NCI-H2107 treated with DMSO at 0.1 percent for 48 hours (cell line): ENCODE measurements at regions not wholly inside any gene's neighbourhood (a gene's known extent, or its start where the extent isn't known, plus 50 kb on each side); places are given as distances from the start of the nearest gene placed in this dataset.

Experiments used
- DNase-seq: peaks from one replicate; lab custom pipeline; 2025; ENCODE audit not compliant: unreplicated experiment; lab: John Stamatoyannopoulos, UW

DNA sequence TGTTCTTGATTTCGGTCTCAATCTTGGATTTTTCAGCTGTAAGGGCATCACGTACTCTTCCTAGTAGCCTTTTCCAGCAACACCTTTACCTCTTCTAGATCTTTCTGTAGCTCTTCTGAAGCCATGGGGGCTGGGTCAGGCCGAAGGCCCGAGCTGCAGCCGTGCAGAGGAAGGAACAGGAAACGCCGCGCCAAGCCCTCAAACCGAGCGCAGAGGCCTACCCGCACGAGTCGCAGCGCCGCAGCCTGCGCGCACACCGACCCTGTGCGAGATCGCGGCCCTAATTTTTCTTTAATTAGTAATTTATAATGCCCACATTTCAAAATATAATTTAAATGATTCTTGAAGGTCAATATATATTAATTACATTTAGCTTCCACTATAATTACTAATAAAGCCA is 483.8 kb downstream of the NUP35 start:
- DNase-seq: no peak

- no peak for DNase-seq
Measured at GRCh38 chr2:183608747-183609146, 484.5 kb downstream of the NUP35 start.

DNA sequence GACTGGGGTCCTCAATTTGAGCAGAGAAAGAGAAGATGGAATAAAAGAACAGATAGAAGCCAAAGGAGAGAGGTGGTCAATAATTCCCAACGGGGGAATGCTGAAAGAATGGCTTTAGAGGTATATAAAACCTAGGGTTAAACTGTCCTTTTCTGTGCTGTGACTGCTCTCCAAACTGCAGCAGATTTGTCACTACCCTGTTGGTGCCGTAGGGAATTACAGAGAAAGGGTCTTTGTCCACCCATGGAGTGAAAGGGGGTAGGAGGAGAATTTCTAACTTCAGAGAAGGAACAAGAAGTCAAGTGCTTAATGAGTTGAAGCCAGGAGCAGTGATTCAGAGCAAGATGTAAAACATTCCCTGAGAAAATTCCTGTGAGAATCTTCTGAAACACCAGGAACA is 486.5 kb downstream of the NUP35 start:
- no peak for DNase-seq

- peak; percentile 3 for DNase-seq
Measured at GRCh38 chr2:183614799-183615435, 490.7 kb downstream of the NUP35 start.

DNA sequence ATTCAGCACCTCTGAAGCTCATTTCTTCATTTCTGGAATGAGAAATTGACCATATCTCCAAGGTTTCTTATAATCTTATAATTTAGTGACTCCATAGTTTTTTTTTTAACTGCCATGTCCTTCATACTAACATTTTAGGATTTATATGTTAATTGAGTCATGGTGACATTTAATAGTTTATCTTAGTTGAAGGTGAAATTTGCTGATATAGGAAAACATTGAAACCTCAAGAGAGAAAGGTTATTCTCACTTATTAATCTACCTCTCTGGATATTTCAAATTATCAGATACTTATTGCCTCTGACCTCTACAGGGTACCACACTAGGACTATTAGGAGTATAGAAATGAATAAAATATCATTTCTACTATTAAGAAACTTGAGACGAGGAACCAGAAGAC is 499.0 kb downstream of the NUP35 start:
- no peak for DNase-seq

DNA sequence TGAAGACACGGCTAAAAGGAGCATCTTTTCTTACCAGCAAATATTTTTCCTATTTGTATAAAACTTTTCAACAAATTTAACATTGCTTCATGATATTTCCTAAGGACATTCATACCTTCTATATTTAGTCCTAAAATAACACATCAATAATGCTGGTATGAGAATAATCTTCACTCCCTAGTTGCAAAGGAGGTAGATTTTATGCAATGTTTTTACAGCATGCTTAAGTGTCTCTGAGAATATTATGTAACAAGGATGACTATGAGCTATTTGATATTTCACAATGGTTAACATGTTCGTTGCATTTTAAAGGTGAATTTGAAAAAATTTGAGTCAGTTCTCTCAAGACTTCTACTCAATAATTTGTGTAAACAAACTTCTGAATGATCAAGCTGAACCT is 506.7 kb downstream of the NUP35 start:
- no peak for DNase-seq

DNA sequence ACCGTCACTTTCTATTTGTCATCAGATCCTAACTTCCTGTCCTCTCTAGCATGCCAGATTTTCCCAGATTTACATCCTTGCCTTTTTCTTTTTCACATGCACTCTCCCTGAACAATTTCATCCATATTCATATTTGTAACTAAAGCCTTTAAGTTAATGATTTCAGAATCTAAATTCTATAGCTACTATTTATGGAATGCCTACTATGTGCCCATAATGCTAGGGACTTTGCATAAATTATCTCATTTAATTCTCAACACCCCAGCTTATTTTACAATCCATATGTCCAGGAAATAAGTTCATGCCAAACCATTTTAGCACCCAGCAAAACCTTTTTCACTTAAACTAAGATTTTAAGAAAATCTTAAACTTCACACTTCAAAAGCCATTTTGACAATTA is 531.9 kb downstream of the NUP35 start:
- DNase-seq: no peak

DNA sequence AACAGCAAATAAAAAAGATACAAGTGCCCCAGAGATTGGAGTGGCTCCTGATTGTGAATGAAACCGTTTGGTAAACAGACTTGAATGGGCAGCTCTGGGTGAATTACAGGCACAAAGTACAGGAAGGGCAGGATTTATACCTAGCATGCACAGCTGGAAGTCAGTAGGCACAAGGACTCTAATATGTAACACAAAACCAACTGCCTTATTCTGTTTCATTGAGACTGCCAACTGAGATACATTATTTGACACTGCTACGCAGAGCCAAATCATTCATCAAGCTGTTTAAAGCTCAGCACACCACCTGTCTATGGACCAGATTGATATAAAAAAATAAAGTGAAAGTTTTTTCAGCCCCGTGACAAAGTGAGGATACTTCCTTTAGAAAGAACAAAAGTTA is 541.2 kb downstream of the NUP35 start:
- peak; percentile 99 for DNase-seq

DNA sequence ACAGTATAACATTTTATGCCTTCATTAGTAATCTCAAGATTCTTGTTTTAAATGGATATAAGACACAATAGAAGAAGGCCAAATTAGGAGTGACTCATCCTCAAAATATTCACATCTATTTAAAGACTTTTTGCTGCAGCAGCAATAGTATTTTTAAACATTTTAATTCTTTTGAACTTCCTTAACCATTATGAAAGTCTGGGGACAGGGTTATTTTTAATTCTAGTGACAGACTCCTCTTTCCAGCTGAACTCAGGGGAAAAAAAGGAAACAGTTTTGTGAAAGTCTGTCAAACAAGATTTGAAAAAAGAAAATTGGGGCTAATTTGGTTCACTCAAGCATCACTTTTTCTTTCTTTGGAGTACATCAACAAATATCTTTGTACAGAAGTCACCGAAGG is 541.8 kb downstream of the NUP35 start:
- DNase-seq: no peak

- no peak for DNase-seq
Measured at GRCh38 chr2:183671233-183671632, 547.0 kb downstream of the NUP35 start.

DNA sequence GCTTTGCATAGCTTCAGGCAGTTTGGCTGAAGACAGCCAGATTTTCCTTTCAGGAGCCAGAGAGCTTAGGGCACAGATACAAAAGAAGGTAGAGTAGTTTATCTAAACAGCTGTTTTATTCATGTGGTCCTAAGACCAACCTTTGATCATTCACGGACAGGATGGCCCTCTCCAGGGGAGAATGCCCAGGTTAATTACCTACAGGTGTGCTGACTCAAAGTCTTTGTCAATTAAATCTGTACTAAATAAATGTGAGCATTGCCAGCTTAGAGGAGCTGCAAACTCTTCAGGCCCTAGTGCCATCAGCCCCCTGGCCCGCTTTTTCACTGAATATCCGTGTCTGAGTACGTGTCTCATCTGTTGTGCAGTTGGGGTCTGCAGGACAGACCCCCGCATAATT is 554.7 kb downstream of the NUP35 start:
- DNase-seq: no peak

GRCh38 chr2:183680573-183680972 is 556.3 kb downstream of the NUP35 start:
- no peak for DNase-seq

- DNase-seq: no peak
Measured at GRCh38 chr2:183684686-183685085, 560.4 kb downstream of the NUP35 start.

GRCh38 chr2:183696028-183696427 is 571.8 kb downstream of the NUP35 start:
- DNase-seq: no peak

- DNase-seq: no peak
Measured at GRCh38 chr2:183709829-183710228, 585.6 kb downstream of the NUP35 start.

DNA sequence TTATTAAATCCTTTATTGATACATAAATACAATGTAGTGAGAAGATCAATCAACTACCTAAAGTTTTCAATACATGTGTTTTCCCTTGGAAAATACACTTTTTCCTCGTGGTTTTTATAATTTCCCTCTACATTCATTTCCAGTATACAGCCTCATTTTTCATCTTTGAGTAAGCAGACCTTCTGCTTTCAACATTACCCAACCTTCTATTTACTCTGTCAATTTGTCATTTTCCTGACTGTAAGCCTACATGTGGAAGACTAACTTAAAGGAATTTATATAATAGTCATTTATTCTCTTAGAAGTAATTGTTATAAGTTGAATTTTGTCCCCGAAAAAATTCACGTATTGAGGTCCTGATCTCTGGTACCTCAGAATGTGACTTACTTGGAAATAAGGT is 594.0 kb downstream of the NUP35 start:
- DNase-seq: no peak

GRCh38 chr2:183723278-183723677 is 599.0 kb downstream of the NUP35 start:
- no peak for DNase-seq

DNA sequence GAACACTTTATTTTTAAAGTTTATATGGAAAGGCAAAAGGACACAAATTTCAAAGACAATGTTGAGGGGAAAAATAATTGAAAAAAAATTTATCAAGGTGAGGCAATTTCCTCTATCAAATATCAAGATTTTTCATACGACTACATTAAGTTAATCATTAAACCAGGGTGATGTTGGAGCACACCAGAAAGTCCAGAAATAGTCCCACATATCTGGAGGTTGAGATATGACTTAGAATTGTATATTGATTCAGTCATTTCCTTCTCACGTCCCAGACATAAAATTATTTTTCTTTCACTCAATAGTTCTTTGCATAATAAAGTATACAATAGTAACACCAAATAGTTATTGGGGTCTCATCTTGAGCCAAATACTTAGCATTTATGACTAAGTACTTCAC is 605.1 kb downstream of the NUP35 start:
- no peak for DNase-seq

DNA sequence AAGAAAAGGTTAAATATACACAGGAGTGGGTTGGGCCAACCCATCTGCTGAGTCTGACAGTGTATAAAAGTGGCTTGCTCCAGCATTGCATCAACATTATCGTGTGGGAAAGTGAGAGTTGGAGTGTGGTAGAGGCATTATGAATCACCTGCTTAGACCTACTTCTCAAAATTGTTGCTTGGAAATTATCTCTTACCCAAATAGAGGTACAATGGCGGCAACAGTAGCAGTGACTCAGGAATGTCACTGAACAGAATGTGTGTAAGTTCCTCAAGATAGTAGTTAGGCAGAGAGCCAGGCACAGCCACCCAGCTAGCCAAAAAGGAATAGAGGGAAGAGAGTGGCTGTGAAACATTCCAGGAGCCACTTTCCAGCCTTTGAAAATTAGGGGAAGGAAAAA is 616.0 kb downstream of the NUP35 start:
- no peak for DNase-seq

DNA sequence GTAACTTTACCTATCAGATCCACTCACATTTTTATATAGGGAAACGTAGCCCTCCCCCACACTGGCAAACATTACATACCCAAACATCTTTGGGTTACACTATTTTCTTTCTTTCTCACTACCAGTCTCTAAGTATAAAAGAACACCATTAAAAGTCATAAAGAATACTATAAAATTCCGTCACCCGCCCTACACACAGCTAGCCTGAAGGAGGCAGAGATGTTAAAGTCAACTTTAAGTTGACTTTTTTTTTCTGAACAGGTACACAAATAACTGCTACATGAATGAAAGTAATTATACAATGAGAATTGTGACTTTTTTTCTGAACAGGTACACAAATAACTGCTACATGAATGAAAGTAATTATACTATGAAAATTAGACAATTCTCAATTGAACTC is 628.3 kb downstream of the NUP35 start:
- DNase-seq: no peak

DNA sequence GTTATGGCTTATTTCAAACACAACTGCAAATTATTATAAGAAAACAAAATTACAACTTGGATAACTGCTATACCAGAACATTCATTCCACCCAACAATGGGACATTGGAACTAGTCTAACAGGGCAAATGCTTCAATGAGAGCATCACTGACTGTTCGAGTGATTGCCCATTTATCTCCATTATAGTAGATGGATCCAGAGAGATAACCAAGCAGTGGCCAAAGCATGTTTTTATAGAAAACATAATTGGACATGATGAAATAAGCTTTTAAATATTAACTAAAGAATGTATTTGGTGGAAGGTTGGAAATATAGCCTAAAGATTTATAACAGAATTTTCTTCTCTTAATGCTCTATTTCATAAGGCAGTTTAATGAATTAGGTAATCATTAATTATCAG is 634.8 kb downstream of the NUP35 start:
- DNase-seq: no peak

DNA sequence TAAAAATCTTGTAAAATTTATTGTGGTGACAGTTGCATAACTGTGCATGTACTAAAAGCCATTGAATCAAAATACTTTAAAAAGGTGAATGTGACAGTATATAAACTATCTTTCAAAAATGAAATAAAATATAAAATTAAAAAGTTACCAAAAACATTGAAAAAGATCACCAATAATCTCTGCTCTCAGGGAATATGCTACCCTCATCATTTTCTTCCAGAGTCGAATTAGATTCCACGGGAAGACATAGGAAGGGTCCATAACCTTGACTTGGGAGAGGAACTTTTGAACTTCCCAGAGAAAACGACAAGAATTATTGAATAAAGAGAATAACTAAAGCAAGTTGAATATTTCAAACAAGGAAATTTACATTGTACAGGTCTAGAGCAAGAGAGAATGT is 649.5 kb downstream of the NUP35 start:
- DNase-seq: no peak

DNA sequence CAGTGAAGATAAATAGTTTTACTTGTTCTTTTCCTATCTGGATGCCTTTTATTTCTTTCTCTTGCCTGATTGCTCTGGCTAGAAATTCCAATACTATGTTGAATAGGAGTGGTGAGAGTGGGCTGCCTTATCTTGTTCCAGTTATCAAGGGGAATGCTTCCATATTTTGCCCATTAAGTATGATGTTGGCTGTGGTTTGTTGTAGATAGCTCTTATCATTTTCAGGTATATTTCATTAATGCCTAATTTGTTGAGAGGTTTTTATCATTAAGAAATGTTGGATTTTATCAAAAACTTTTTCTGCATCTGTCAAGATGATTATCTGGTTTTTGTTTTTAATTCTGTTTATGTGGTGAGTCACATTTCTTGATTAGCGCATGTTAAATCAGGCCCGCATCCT is 655.8 kb downstream of the NUP35 start:
- DNase-seq: no peak

DNA sequence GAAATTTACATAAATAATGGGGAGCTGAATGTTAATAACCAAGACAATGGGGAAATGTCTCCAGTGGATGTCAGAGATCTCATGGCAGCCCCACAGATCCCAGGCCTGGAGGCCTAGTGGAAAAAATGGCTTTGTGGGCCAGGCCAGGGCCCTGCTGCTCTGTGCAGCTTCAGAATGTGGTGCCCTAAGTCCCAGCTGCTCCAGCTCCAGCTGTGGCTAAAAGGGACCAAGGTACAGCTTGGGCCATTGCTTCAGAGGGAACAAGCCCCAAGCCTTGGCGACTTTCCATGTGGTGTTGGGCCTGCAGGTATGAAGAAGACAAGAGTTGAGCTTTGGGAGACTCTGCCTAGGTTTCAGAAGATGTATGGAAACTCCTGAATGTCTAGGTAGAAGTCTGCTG is 658.2 kb downstream of the NUP35 start:
- DNase-seq: no peak
